ENCODE measurements at regions not wholly inside any gene's neighbourhood (a gene's known extent, or its start where the extent isn't known, plus 50 kb on each side); places are given as distances from the start of the nearest gene placed in this dataset.

- TF ChIP-seq CTCF (IDR thresholded peaks at IDR 0.05), result no peak
- TF ChIP-seq POLR2A (IDR thresholded peaks at IDR 0.05), result no peak
Observed at GRCh38 chr1:9420835-9421532, 118.3 kb upstream of the SLC25A33 start.

Measured in thyroid gland (tissue), 4 donors.